H9 (cell line): ENCODE measurements at regions not wholly inside any gene's neighbourhood (a gene's known extent, or its start where the extent isn't known, plus 50 kb on each side); places are given as distances from the start of the nearest gene placed in this dataset.

ENCODE experiments used
- DNase-seq: peaks from one replicate; pipeline ENCODE4 v3.0.0-alpha.2; 2017
- H2AFZ ChIP-seq: one replicate; pipeline ENCODE4 v1.6.1; 2013; ENCODE audit warnings: mild to moderate bottlenecking, low read length, control low read depth, moderate library complexity
- H2AK5ac ChIP-seq: 2 replicates; pipeline ENCODE4 v1.6.1; 2013; ENCODE audit warnings: low read length, control low read depth, mixed read lengths; ENCODE audit not compliant: insufficient read length
- H2BK120ac ChIP-seq: one replicate; pipeline ENCODE4 v1.6.1; 2013; ENCODE audit warnings: low read depth, mild to moderate bottlenecking, low read length, control low read depth, inconsistent platforms; ENCODE audit not compliant: poor library complexity, severe bottlenecking
- H2BK12ac ChIP-seq: 2 replicates; pipeline ENCODE4 v1.6.1; 2013; ENCODE audit warnings: low read length, control low read depth, mixed read lengths, low read depth; ENCODE audit not compliant: insufficient read length
- H2BK15ac ChIP-seq: 2 replicates; pipeline ENCODE4 v1.6.1; 2013; ENCODE audit warnings: low read depth, low read length, control low read depth
- H2BK20ac ChIP-seq: one replicate; pipeline ENCODE4 v1.6.1; 2013; ENCODE audit warnings: low read depth, mild to moderate bottlenecking, low read length, control low read depth, inconsistent platforms; ENCODE audit not compliant: poor library complexity, severe bottlenecking
- H2BK5ac ChIP-seq: 2 replicates; pipeline ENCODE4 v1.6.1; 2013; ENCODE audit warnings: low read length, control low read depth, mixed read lengths; ENCODE audit not compliant: insufficient read length
- H3K14ac ChIP-seq: 2 replicates; pipeline ENCODE4 v1.6.1; 2013; ENCODE audit warnings: low read length, control low read depth; ENCODE audit not compliant: insufficient read depth
- H3K18ac ChIP-seq: 2 replicates; pipeline ENCODE4 v1.6.1; 2013; ENCODE audit warnings: low read depth, mild to moderate bottlenecking, mixed read lengths, low read length, control low read depth; ENCODE audit not compliant: insufficient read length
- H3K23ac ChIP-seq: 2 replicates; pipeline ENCODE4 v1.6.1; 2013; ENCODE audit warnings: low read length, control low read depth, mixed read lengths, low read depth; ENCODE audit not compliant: insufficient read length
- H3K23me2 ChIP-seq: 2 replicates; pipeline ENCODE4 v1.6.1; 2013; ENCODE audit warnings: low read depth, mild to moderate bottlenecking, mixed read lengths, low read length, control low read depth; ENCODE audit not compliant: insufficient read length, poor library complexity, severe bottlenecking
- H3K27ac ChIP-seq: 2 replicates; pipeline ENCODE4 v1.5.1; 2013; ENCODE audit warnings: low read length, control low read depth, mixed read lengths, low read depth; ENCODE audit not compliant: insufficient read length
- H3K27me3 ChIP-seq: 2 replicates; pipeline ENCODE4 v1.6.1; 2013; ENCODE audit warnings: low read length, control low read depth, inconsistent platforms; ENCODE audit not compliant: insufficient read depth
- H3K4ac ChIP-seq: 2 replicates; pipeline ENCODE4 v1.6.1; 2013; ENCODE audit warnings: low read depth, mild to moderate bottlenecking, control low read depth, inconsistent platforms, low read length, moderate library complexity
- H3K4me1 ChIP-seq: 2 replicates; pipeline ENCODE4 v1.6.1; 2013; ENCODE audit warnings: low read length, control low read depth, inconsistent platforms; ENCODE audit not compliant: insufficient read depth
- H3K4me2 ChIP-seq: 2 replicates; pipeline ENCODE4 v1.6.1; 2013; ENCODE audit warnings: low read length, control low read depth, mixed read lengths; ENCODE audit not compliant: insufficient read length, insufficient read depth
- H3K56ac ChIP-seq: 2 replicates; pipeline ENCODE4 v1.6.1; 2013; ENCODE audit warnings: low read depth, mild to moderate bottlenecking, mixed read lengths, low read length, control low read depth; ENCODE audit not compliant: insufficient read length
- H3K79me1 ChIP-seq: 2 replicates; pipeline ENCODE4 v1.6.1; 2013; ENCODE audit warnings: low read depth, mild to moderate bottlenecking, moderate library complexity, low read length, control low read depth, inconsistent platforms; ENCODE audit not compliant: insufficient read depth, poor library complexity, severe bottlenecking
- H3K79me2 ChIP-seq: 2 replicates; pipeline ENCODE4 v1.6.1; 2013; ENCODE audit warnings: low read length, control low read depth, inconsistent platforms; ENCODE audit not compliant: insufficient read depth
- H3K9ac ChIP-seq: 2 replicates; pipeline ENCODE4 v1.6.1; 2013; ENCODE audit warnings: low read length, control low read depth, mixed read lengths; ENCODE audit not compliant: insufficient read length; ENCODE audit errors: extremely low read depth
- H3K9me3 ChIP-seq: one replicate; pipeline ENCODE4 v1.6.1; 2013; ENCODE audit warnings: low read depth, low read length, inconsistent platforms; ENCODE audit not compliant: control insufficient read depth
- H3T11ph ChIP-seq: one replicate; pipeline ENCODE4 v1.6.1; 2013; ENCODE audit warnings: mild to moderate bottlenecking, low read length, control low read depth, inconsistent platforms
- H4K20me1 ChIP-seq: one replicate; pipeline ENCODE4 v1.6.1; 2013; ENCODE audit not compliant: control insufficient read depth, insufficient read length, insufficient read depth
- H4K5ac ChIP-seq: 2 replicates; pipeline ENCODE4 v1.6.1; 2013; ENCODE audit warnings: low read depth, mild to moderate bottlenecking, mixed read lengths, low read length, control low read depth; ENCODE audit not compliant: insufficient read length
- H4K8ac ChIP-seq: replicated peaks from 2 replicates; pipeline ENCODE4 v1.6.1; 2013; ENCODE audit warnings: low read length, control low read depth, mixed read lengths, low read depth; ENCODE audit not compliant: insufficient read length
- H4K91ac ChIP-seq: 2 replicates; pipeline ENCODE4 v1.6.1; 2013; ENCODE audit warnings: low read depth, mild to moderate bottlenecking, moderate library complexity, mixed read lengths, low read length, control low read depth; ENCODE audit not compliant: insufficient read length
- H3K27ac Mint-ChIP-seq, 3 experiments: 2 replicates in 2 of 3; 3 replicates in 1 of 3; pipeline ENCODE4 v1.8.0; 2020 to 2021; ENCODE audit warnings: mixed read lengths in 3 of 3, mild to moderate bottlenecking in 1 of 3, moderate library complexity in 1 of 3
- H3K27me3 Mint-ChIP-seq: 2 replicates; pipeline ENCODE4 v1.8.0; 2021; ENCODE audit warnings: low read depth, mild to moderate bottlenecking, moderate library complexity, mixed read lengths
- H3K36me3 Mint-ChIP-seq, 3 experiments: 2 replicates in 2 of 3; 3 replicates in 1 of 3; pipeline ENCODE4 v1.8.0; 2020 to 2021; ENCODE audit warnings: low read depth in 3 of 3, mixed read lengths in 3 of 3; ENCODE audit not compliant: insufficient read depth in 1 of 3
- H3K4me1 Mint-ChIP-seq, 2 experiments: 2 replicates each; pipeline ENCODE4 v1.8.0; 2020; ENCODE audit warnings: mixed read lengths in 2 of 2
- H3K4me3 Mint-ChIP-seq, 2 experiments: 2 replicates in 1 of 2; 3 replicates in 1 of 2; pipeline ENCODE4 v1.8.0; 2020 to 2021; ENCODE audit warnings: mild to moderate bottlenecking in 2 of 2, mixed read lengths in 2 of 2, moderate library complexity in 1 of 2
- H3K9me3 Mint-ChIP-seq, 2 experiments: 2 replicates in 1 of 2; 3 replicates in 1 of 2; pipeline ENCODE4 v1.8.0; 2020; ENCODE audit warnings: mild to moderate bottlenecking in 2 of 2, mixed read lengths in 2 of 2, moderate library complexity in 1 of 2
- WGBS: extraction: QIAGEN DNeasy Blood & Tissue Kit; methylation state at CpG from one replicate; pipeline ENCODE4 v1.1.7; 2013; ENCODE audit warnings: missing lambda C conversion rate, low lambda C conversion rate, mixed read lengths; ENCODE audit not compliant: insufficient read length; ENCODE audit errors: extremely low coverage; 5-methylcytosine and 5-hydroxymethylcytosine counted together
- TF ChIP-seq, protein P1 (sequence below): fragments of 200-600 bp; sonication (generic); conservative IDR thresholded peaks from 3 replicates; pipeline ENCODE4 v1.8.0; 2021; ENCODE audit warnings: antibody characterized with exemption, mild to moderate bottlenecking

- no peak for DNase-seq
- no peak overlapping the region for H3K9ac ChIP-seq
- no peak overlapping the region for H2BK15ac ChIP-seq
- no peak overlapping the region for H4K5ac ChIP-seq
- no peak overlapping the region for H3K4ac ChIP-seq
- H3K23ac ChIP-seq = no peak overlapping the region
- no peak overlapping the region for H2BK20ac ChIP-seq
- H3K79me2 ChIP-seq = no peaks in the 10 kb centered on the region
- no peak overlapping the region for H3K14ac ChIP-seq
- H3K56ac ChIP-seq = no peak overlapping the region
- no CpG with 5 or more reads among the region's 2 CpGs for WGBS
- TF ChIP-seq, protein P1, sequence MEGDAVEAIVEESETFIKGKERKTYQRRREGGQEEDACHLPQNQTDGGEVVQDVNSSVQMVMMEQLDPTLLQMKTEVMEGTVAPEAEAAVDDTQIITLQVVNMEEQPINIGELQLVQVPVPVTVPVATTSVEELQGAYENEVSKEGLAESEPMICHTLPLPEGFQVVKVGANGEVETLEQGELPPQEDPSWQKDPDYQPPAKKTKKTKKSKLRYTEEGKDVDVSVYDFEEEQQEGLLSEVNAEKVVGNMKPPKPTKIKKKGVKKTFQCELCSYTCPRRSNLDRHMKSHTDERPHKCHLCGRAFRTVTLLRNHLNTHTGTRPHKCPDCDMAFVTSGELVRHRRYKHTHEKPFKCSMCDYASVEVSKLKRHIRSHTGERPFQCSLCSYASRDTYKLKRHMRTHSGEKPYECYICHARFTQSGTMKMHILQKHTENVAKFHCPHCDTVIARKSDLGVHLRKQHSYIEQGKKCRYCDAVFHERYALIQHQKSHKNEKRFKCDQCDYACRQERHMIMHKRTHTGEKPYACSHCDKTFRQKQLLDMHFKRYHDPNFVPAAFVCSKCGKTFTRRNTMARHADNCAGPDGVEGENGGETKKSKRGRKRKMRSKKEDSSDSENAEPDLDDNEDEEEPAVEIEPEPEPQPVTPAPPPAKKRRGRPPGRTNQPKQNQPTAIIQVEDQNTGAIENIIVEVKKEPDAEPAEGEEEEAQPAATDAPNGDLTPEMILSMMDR = no peak
- H2BK5ac ChIP-seq = no peak overlapping the region
- H3K27ac ChIP-seq = no peak overlapping the region
- peaks cover 5% of the 10 kb centered on the region for H3K9me3 ChIP-seq
- no peak overlapping the region for H3T11ph ChIP-seq
- no peaks in the 10 kb centered on the region for H3K23me2 ChIP-seq
- H3K4me1 ChIP-seq = no peaks in the 10 kb centered on the region
- H3K27me3 Mint-ChIP-seq = no peaks in the 10 kb centered on the region
- H3K27ac Mint-ChIP-seq = no peak overlapping the region
- peaks cover 15 to 23% of the 10 kb centered on the region in 2 experiments for H3K9me3 Mint-ChIP-seq
- no peak overlapping the region for H2AFZ ChIP-seq
- H3K18ac ChIP-seq = no peak overlapping the region
- no peak overlapping the region for H3K4me2 ChIP-seq
- H4K8ac ChIP-seq = no peak overlapping the region
- H3K36me3 Mint-ChIP-seq = peaks cover 4 to 10% (median 6%) of the 10 kb centered on the region in 3 experiments; a peak in 5 of 7 replicates
- H2BK120ac ChIP-seq = no peak overlapping the region
- no peaks in the 10 kb centered on the region for H3K79me1 ChIP-seq
- H2AK5ac ChIP-seq = no peak overlapping the region
- H4K20me1 ChIP-seq = no peaks in the 10 kb centered on the region
- no peak overlapping the region for H3K4me3 Mint-ChIP-seq
- no peak overlapping the region for H2BK12ac ChIP-seq
- no peaks in the 10 kb centered on the region for H3K27me3 ChIP-seq
- peaks cover 5 to 15% of the 10 kb centered on the region in 2 experiments for H3K4me1 Mint-ChIP-seq
- no peak overlapping the region for H4K91ac ChIP-seq
These were observed 277.9 kb upstream of the KLF3 start for GRCh38 chr4:38386005-38386551.
